ENCODE measurements at regions not wholly inside any gene's neighbourhood (a gene's known extent, or its start where the extent isn't known, plus 50 kb on each side); places are given as distances from the start of the nearest gene placed in this dataset.
"Not testable (repeated sequence)": the region's sequence is repeated elsewhere in the genome, so short reads cannot be mapped to it uniquely, and the experiment has no call there.

DNA sequence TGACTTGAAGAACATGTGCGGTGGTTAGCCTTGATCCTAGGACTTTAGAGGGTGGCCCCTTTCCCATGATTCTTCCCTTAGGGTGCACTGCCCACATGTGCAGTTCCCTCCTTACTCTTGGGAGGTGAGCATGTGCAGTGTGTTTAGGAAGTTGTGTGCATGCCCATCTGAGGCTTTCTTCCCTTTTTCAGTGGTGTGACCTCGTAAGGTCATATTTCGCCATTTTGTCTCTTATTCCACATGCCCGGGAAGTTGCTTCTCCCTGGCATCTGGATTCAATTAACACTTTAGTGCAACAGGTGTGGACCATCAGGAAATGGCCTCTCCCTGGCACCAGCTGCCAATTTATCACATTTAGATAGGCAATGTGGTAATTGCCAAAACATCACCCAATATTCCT is 380.6 kb upstream of the VSTM2A start:
- DNase-seq = no peak
- TF ChIP-seq POLR2A (IDR thresholded peaks at IDR 0.05; ENCODE audit: low read length) (no peak), GATA1 (IDR thresholded peaks at IDR 0.05; ENCODE audit: low read depth, low read length) (no peak)

- no peak for DNase-seq
- TF ChIP-seq POLR2A (IDR thresholded peaks at IDR 0.05; ENCODE audit: low read length) (no peak), GATA1 (IDR thresholded peaks at IDR 0.05; ENCODE audit: low read depth, low read length) (no peak)
These were observed 375.8 kb upstream of the VSTM2A start for GRCh38 chr7:54166419-54166818.

GRCh38 chr7:54179321-54180029 is 362.7 kb upstream of the VSTM2A start:
- TF ChIP-seq GATA1 (IDR thresholded peaks at IDR 0.05; ENCODE audit: low read depth, low read length) = no peak
- no peak for TF ChIP-seq POLR2A (IDR thresholded peaks at IDR 0.05; ENCODE audit: low read length)
- DNase-seq = no peak

- DNase-seq = no peak
- no peak for TF ChIP-seq POLR2A (IDR thresholded peaks at IDR 0.05; ENCODE audit: low read length)
- TF ChIP-seq GATA1 (IDR thresholded peaks at IDR 0.05; ENCODE audit: low read depth, low read length) = no peak
These were observed 361.4 kb upstream of the VSTM2A start for GRCh38 chr7:54180796-54181195.

DNA sequence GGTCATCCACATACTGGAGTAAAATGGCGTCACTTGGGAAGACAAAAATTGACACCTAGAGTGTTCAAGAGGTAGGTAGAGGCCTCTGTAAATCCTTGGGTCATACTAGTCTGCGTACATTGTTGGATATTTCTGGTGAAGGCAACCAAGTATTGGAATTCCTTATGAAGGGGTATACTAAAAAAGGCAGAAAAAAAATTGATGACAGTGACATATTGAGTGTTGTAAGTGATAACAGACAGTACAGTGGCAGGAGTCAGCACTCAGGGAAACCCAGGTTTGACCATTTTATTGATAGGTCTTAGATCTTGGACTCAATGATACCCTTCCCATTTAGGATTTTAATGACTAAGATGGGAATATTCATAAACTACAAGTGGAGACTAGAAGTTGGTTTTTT is 359.1 kb upstream of the VSTM2A start:
- DNase-seq = no peak
- TF ChIP-seq GATA1 (IDR thresholded peaks at IDR 0.05; ENCODE audit: low read depth, low read length) = no peak
- TF ChIP-seq POLR2A (IDR thresholded peaks at IDR 0.05; ENCODE audit: low read length) = no peak

DNA sequence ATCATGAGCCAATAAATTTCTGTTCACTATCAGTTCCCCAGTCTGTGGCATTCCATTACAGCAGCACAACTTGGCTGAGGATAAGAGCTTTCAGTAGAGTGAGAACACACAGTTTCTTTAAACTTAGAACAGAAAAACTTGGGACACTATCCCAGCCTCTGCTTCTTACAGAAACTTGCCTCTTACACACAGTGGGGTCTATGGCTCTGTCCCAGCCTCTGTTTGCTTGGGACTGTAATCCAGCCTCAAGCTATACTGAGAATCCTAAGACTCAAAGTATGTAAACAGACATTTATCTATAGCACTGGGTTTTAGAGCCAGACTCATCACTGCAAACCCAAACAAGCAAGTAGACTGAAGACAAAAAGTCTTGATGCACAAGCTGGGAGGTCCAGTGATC is 355.8 kb upstream of the VSTM2A start:
- no peak for TF ChIP-seq POLR2A (IDR thresholded peaks at IDR 0.05; ENCODE audit: low read length)

DNA sequence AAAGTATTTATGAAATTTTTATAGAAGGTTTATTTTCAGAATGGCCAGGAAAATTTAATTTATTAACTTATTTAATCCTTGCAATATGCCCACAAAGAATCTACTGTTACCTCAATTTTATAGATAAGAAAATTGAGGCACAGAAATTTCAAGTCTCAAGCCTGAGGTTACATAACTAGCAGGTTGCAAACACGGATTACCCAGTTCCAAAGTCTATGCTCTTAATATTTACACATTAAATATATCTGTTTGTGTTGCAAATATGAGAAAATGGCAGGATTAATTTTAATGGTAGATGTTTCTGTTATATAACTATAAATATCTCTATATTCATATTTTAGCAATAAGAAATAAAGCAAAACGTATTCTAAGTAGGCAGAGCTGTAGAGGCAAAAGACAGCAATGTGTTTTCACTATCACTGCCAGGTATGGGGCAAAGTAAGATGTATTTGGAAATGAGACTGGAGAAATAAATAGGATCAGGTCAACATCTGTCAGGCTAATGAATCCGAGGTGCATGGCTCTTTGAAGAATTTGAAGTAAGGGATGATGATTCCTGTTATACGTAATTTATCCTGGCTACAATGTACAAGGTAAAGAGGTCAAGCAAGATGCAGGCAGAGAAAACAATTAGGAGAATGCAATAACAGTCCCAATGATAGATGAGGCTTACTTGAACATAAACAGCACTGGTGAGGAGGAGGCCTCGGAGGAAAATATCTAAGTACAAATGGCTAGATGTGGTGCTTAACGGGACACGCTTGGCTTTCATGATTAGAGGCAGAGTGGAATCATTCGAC is 354.1 kb upstream of the VSTM2A start:
- no peak for DNase-seq
- TF ChIP-seq POLR2A (IDR thresholded peaks at IDR 0.05; ENCODE audit: low read length) (no peak), GATA1 (IDR thresholded peaks at IDR 0.05; ENCODE audit: low read depth, low read length) (no peak)

More for the DNA sequence above, 355.8 kb upstream of the VSTM2A start:
- DNase-seq = no peak

DNA sequence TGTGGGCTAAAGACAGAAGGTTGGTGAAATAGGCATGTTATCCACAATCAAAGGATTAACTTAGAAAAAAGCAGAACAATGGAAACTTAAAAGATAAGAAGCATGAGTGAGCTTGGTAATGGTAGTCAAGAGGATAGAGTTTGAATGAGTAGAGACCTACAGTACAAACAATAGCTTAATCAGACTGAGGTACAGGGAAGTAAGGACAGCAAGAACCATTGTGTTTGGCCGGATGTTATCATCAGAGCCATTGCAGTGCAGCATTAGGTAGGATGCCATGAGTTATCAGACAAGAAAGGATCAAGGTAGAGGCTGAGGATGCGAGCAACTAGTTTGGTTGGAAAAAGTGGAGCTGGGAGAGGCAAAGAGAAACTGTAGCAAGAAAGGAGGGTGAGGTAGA is 353.3 kb upstream of the VSTM2A start:
- DNase-seq = no peak
- TF ChIP-seq GATA1 (IDR thresholded peaks at IDR 0.05; ENCODE audit: low read depth, low read length) = no peak
- TF ChIP-seq POLR2A (IDR thresholded peaks at IDR 0.05; ENCODE audit: low read length) = no peak

DNA sequence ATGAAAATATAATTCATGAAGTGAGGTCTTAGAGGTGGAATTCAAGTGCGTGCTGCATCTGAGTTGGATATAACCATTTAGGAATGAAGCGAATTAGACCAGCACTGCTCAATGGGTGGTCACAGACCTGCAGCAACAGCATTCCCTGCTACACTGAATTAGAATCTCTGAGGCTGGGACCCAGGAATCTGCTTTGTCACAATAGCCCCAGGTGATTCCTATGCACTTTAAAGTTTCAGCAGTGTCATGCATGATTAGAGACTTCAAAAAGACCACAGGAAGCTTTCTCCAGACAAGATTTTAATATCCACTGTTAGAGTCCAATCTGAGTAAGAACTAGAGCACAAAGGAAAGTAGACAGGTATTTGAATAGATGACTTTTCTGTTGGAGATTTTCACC is 352.8 kb upstream of the VSTM2A start:
- DNase-seq = no peak
- TF ChIP-seq POLR2A (IDR thresholded peaks at IDR 0.05; ENCODE audit: low read length) = no peak
- no peak for TF ChIP-seq GATA1 (IDR thresholded peaks at IDR 0.05; ENCODE audit: low read depth, low read length)

DNA sequence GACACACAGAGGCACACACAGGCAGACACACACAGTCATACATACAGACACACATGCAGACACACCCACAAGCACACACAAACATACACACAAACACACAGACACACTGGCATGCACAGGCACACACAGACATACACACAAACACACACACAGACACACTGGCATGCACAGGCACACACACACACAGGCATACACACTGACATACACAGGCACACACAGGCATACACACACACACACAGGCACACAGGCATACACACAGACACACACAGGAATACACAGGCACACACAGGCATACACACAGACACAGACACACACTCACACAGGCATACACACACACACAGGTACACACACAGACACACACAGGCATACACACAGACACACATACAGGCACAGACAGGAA is 340.7 kb upstream of the VSTM2A start:
- no peak for DNase-seq
- TF ChIP-seq POLR2A (IDR thresholded peaks at IDR 0.05; ENCODE audit: low read length) (no peak), GATA1 (IDR thresholded peaks at IDR 0.05; ENCODE audit: low read depth, low read length) (no peak)

DNA sequence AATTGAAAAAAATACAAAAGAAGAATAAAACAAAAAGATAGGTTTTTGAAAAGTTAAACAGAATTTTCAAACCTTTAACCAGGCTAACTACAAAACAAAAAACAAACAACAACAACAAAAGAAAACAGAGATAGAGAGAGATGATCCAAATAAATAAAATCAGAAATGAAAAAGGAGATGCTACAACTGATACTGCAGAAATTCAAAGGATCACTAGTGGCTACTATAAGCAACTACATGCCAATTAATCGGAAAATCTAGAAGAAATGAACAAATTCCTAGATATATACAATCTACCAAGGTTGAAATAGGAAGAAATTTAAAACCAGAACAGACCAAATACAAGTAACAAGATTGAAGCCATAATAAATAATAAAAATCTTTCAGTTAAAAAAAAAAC is 326.8 kb upstream of the VSTM2A start:
- DNase-seq = no peak
- TF ChIP-seq GATA1 (IDR thresholded peaks at IDR 0.05; ENCODE audit: low read depth, low read length) (no peak), POLR2A (IDR thresholded peaks at IDR 0.05; ENCODE audit: low read length) (no peak)

DNA sequence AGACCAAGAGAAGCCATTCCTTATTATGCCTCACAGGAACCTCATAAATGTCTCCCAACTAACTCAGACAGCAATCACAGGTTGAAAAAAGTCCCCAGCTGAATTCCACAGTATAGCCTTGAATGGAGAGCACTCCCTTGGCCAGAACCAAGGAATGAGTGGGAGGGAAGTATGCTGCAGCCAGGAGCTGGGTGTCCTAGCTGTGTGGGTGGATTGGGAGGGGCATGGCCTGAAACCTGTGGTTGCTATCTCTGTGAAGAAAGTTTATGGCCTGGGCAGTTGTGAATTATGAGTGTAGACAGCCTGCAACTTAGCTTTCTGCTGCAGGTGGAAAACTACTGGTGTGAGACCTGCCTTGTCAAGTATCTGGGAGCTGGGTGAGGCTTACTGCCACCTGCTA is 316.1 kb upstream of the VSTM2A start:
- not testable (repeated sequence) for DNase-seq

DNA sequence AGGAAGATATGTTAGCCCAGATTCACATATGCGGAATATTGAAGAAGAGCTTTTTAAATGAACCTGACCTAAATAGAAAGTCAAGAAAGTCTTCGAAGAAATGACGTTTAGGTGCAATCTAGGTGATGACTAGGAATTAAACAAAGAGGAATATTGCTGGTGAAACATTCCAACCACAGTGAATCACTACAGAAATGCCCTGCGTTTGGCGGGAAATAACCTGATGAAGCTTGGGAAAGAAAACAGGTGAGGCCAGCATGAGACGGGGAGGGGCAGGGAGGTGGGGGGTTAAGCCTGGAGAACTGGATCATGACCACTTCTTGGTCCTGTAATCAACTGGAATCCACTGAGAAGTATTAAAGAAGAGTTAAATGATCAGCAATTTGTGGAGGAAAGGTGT is 299.4 kb upstream of the VSTM2A start:
- DNase-seq = no peak
- TF ChIP-seq GATA1 (IDR thresholded peaks at IDR 0.05; ENCODE audit: low read depth, low read length) (no peak), POLR2A (IDR thresholded peaks at IDR 0.05; ENCODE audit: low read length) (no peak)

- no peak for TF ChIP-seq GATA1 (IDR thresholded peaks at IDR 0.05; ENCODE audit: low read depth, low read length)
- no peak for TF ChIP-seq POLR2A (IDR thresholded peaks at IDR 0.05; ENCODE audit: low read length)
- no peak for DNase-seq
These were observed 297.2 kb upstream of the VSTM2A start for GRCh38 chr7:54245020-54245419.

- TF ChIP-seq GATA1 (IDR thresholded peaks at IDR 0.05; ENCODE audit: low read depth, low read length) (no peak), POLR2A (IDR thresholded peaks at IDR 0.05; ENCODE audit: low read length) (no peak)
These were observed 292.5 kb upstream of the VSTM2A start for GRCh38 chr7:54249686-54250085.

More at GRCh38 chr7:54249686-54250085, 292.5 kb upstream of the VSTM2A start:
- DNase-seq = no peak
